GM06990 (cell line): ENCODE measurements at regions not wholly inside any gene's neighbourhood (a gene's known extent, or its start where the extent isn't known, plus 50 kb on each side); places are given as distances from the start of the nearest gene placed in this dataset.

Experiments used
- DNase-seq: peaks from one replicate; pipeline ENCODE4 v3.0.0-alpha.2; 2011; ENCODE audit not compliant: insufficient read length; ENCODE audit errors: extremely low read depth
- H3K27me3 ChIP-seq: replicated peaks from 2 replicates; pipeline ENCODE4 v1.6.0; 2011; ENCODE audit warnings: low read length; ENCODE audit not compliant: control insufficient read depth, insufficient read depth
- H3K36me3 ChIP-seq: 2 replicates; pipeline ENCODE4 v1.5.1; 2011; ENCODE audit warnings: low read length; ENCODE audit not compliant: control insufficient read depth, insufficient read depth
- H3K4me3 ChIP-seq: replicated peaks from 2 replicates; pipeline ENCODE4 v1.5.1; 2011; ENCODE audit warnings: low read depth, mild to moderate bottlenecking, control low read depth, low read length
- TF ChIP-seq, protein P1 (sequence below): IDR thresholded peaks from 2 replicates; pipeline ENCODE4 v1.5.1; 2011; ENCODE audit warnings: low read length, control low read depth, mild to moderate bottlenecking, inconsistent platforms; ENCODE audit not compliant: insufficient read depth, poor library complexity, severe bottlenecking

DNA sequence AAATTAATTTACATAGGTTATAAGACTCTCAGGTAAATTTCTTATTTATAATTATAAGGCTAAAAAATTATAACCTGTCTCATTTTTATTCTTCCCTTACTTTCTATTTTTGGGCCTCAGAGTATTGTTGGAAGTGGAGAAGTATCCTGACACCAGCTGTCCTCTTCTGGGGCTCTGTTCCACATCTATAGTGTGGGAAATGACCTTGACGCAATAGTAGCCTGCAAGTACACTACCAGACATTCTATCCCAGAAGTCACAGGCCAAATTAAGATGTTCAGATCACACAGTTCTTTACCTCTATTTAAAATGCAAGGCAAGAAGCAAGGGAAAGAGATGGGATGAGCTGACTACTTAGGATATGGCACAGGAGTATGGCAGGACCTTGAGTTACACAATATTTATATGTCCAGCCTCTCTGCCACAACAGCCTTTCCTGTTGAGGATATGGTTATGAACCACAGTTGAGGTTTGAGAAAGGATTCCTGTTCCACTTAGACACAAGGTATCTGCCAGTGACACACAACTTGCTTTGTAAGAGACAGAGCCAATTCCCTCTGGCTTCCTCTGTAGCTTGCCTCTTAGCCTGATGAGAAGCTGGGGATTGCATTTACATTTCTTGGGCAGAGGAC lies 158.0 kb upstream of the IL12A start:
- TF ChIP-seq, protein P1, sequence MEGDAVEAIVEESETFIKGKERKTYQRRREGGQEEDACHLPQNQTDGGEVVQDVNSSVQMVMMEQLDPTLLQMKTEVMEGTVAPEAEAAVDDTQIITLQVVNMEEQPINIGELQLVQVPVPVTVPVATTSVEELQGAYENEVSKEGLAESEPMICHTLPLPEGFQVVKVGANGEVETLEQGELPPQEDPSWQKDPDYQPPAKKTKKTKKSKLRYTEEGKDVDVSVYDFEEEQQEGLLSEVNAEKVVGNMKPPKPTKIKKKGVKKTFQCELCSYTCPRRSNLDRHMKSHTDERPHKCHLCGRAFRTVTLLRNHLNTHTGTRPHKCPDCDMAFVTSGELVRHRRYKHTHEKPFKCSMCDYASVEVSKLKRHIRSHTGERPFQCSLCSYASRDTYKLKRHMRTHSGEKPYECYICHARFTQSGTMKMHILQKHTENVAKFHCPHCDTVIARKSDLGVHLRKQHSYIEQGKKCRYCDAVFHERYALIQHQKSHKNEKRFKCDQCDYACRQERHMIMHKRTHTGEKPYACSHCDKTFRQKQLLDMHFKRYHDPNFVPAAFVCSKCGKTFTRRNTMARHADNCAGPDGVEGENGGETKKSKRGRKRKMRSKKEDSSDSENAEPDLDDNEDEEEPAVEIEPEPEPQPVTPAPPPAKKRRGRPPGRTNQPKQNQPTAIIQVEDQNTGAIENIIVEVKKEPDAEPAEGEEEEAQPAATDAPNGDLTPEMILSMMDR, result no peak
- Histone ChIP-seq H3K4me3 (no peak overlapping the region), H3K36me3 (no peaks in the 10 kb centered on the region), H3K27me3 (no peaks in the 10 kb centered on the region)
- DNase-seq, result no peak

DNA sequence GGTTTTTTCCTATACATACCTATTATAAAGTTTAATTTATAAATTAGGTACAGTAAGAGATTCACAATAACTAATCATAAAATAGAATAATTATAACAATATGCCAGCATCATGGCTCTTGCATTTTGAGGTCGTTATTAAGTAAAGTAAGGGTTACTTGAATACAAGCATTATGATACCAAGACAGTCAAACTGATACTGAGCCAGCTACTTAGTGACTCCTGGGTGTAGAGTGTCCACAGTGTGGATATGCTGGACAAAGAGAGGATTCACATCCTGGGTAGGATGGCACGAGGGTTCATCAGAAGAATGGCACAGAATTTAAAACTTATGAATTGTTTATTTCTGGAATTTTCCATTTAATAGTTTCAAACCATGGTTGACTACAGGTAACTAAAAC lies 157.2 kb upstream of the IL12A start:
- DNase-seq, result no peak
- Histone ChIP-seq H3K27me3 (no peaks in the 10 kb centered on the region), H3K36me3 (no peaks in the 10 kb centered on the region), H3K4me3 (no peak overlapping the region)
- TF ChIP-seq, protein P1, result no peak

DNA sequence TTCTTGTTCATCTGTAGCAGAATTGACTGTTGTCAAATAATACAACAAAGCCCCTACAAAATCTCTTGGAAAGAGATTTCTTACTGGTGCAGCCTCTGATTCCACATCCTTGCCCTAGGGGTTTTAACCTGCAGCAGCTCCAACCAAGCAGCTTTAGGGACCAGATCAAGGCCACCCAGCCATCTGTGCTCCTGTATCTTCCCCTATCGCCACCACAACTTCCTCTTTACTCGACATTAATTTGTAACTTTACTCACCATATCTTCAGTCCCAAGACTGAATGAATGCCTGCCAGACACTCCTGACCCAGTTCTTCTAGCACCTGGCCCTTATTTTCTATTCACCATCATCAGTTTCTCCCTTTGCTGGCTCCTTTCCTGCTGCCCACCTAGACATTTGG lies 156.6 kb upstream of the IL12A start:
- no peak for DNase-seq
- Histone ChIP-seq H3K4me3 (no peak overlapping the region), H3K36me3 (no peaks in the 10 kb centered on the region), H3K27me3 (no peaks in the 10 kb centered on the region)
- TF ChIP-seq, protein P1, result no peak

DNA sequence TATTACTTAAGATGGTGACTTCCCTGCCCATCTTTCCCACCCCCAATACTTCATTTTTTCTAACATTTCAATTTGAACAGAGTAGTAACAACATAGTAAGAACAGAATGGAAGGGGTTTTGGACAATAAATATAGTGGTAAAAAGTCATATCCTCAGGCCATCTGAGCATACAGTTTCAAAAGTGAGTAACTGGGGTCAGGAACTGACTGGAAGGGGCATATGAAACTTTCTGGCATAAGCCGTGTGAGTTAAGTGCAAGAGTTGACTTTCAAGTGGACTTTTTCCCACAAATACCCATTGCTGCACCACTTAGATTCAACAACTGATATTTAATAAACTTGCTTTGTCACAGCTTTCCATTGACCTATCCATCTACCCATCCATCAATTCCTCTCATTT lies 153.5 kb upstream of the IL12A start:
- no peak for DNase-seq
- TF ChIP-seq, protein P1, result no peak
- Histone ChIP-seq H3K27me3 (no peaks in the 10 kb centered on the region), H3K4me3 (no peak overlapping the region), H3K36me3 (no peaks in the 10 kb centered on the region)

DNA sequence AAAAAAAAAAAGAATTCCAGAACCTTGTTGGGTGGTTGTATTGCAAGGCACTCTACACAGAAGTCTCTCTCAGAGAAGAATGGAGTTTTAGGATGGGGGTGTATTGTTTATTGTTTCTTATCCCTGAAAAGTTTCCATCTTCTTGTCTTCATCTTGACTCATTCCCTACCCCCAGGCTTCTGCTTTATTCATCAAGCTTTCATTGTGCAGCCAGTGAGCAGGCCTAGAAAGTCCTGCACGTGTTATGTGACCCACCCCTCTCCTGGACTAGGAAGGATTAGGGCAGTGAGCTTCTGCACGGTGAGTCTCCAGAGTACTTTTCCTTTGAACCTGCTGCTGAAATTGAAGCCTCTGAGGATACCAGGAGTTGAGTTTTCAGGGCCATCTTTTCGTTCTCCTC lies 150.9 kb upstream of the IL12A start:
- TF ChIP-seq, protein P1, result no peak
- H3K4me3 ChIP-seq, result no peak overlapping the region
- H3K27me3 ChIP-seq, result no peaks in the 10 kb centered on the region
- no peak for DNase-seq
- H3K36me3 ChIP-seq, result no peaks in the 10 kb centered on the region

DNA sequence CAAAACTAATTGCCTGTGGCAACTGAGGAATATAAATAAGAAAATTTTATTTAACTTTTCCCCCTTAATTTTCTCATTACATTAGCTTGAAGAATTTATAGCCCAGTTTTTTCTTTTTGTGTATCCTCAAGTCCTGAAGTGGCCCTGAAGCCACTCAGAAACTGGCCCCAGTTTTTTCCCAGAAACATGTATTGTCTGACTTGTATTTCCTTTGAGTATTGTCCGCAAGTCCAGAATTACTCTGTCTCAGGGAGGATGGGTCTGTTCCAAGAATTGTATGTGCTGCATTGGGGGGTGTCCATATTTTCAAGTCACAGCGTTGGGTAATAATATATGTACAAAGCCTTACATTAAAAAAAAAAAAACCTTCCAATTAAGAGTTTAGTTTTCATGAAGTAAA lies 149.7 kb upstream of the IL12A start:
- no peak for DNase-seq
- TF ChIP-seq, protein P1, result no peak
- no peaks in the 10 kb centered on the region for H3K36me3 ChIP-seq
- H3K27me3 ChIP-seq, result no peaks in the 10 kb centered on the region
- no peak overlapping the region for H3K4me3 ChIP-seq
